Neural cell (in vitro differentiated cells): ENCODE measurements at regions not wholly inside any gene's neighbourhood (a gene's known extent, or its start where the extent isn't known, plus 50 kb on each side); places are given as distances from the start of the nearest gene placed in this dataset.

Experiments
- H2AFZ ChIP-seq: fragments of 200-600, 300-800 bp; sonication (generic), shearing (Covaris generic); 2 replicates; pipeline ENCODE4 v1.6.0; 2014; ENCODE audit warnings: low read depth, mild to moderate bottlenecking, antibody characterized with exemption, low read length, moderate library complexity
- H3F3A ChIP-seq: fragments of 200-600 bp; shearing (Covaris generic); 2 replicates; pipeline ENCODE4 v1.6.1; 2016; ENCODE audit warnings: mild to moderate bottlenecking, moderate library complexity, mixed read lengths, antibody characterized with exemption, low read length; ENCODE audit not compliant: insufficient read depth, poor library complexity, severe bottlenecking
- H3K27ac ChIP-seq: fragments of 200-600, 300-800 bp; sonication (generic), shearing (Covaris generic); 2 replicates; pipeline ENCODE4 v1.5.1; 2014; ENCODE audit warnings: mild to moderate bottlenecking, low read length, moderate library complexity
- H3K27me3 ChIP-seq: fragments of 300-800, 200-600 bp; sonication (generic), shearing (Covaris generic); 2 replicates; pipeline ENCODE4 v1.6.0; 2014; ENCODE audit warnings: mild to moderate bottlenecking, low read depth, low read length, moderate library complexity; ENCODE audit not compliant: insufficient read depth
- H3K36me3 ChIP-seq: fragments of 300-800, 200-600 bp; sonication (generic), shearing (Covaris generic); 2 replicates; pipeline ENCODE4 v1.5.1; 2014; ENCODE audit warnings: mild to moderate bottlenecking, antibody characterized with exemption, low read length, moderate library complexity; ENCODE audit not compliant: insufficient read depth
- H3K4me2 ChIP-seq: fragments of 300-800, 200-600 bp; sonication (generic), shearing (Covaris generic); 2 replicates; pipeline ENCODE4 v1.6.0; 2014; ENCODE audit warnings: mild to moderate bottlenecking, low read length
- H3K4me3 ChIP-seq: fragments of 300-800, 200-600 bp; sonication (generic), shearing (Covaris generic); 2 replicates; pipeline ENCODE4 v1.5.1; 2014; ENCODE audit warnings: mild to moderate bottlenecking, low read length, moderate library complexity
- H3K79me2 ChIP-seq: fragments of 200-600 bp; shearing (Covaris generic); replicated peaks from 2 replicates; pipeline ENCODE4 v1.6.0; 2014; ENCODE audit warnings: mild to moderate bottlenecking, low read length, moderate library complexity; ENCODE audit not compliant: insufficient read depth
- H3K9ac ChIP-seq: fragments of 300-800, 200-600 bp; sonication (generic), shearing (Covaris generic); 2 replicates; pipeline ENCODE4 v1.6.1; 2016; ENCODE audit warnings: mild to moderate bottlenecking, low read length, mixed read lengths
- H3K9me2 ChIP-seq: fragments of 200-600 bp; shearing (Covaris generic); 2 replicates; pipeline ENCODE4 v1.6.1; 2016; ENCODE audit warnings: mild to moderate bottlenecking, low read length, mixed read lengths; ENCODE audit not compliant: insufficient read depth
- H3K9me3 ChIP-seq: fragments of 200-600, 300-800 bp; sonication (generic), shearing (Covaris generic); 2 replicates; pipeline ENCODE4 v1.6.1; 2016; ENCODE audit warnings: mild to moderate bottlenecking, mixed run types, low read length, moderate library complexity, mixed read lengths
- H4K20me1 ChIP-seq: fragments of 200-600 bp; shearing (Covaris generic); 2 replicates; pipeline ENCODE4 v1.6.1; 2016; ENCODE audit warnings: mild to moderate bottlenecking, mixed run types; ENCODE audit not compliant: insufficient read depth
- CTCF ChIP-seq: fragments of 450-650 bp; IDR thresholded peaks from 2 replicates; pipeline ENCODE4 v1.5.1; 2014; ENCODE audit warnings: antibody characterized with exemption, mild to moderate bottlenecking, moderate library complexity; ENCODE audit not compliant: poor library complexity, severe bottlenecking
- EP300 ChIP-seq: fragments of 450-650 bp; conservative IDR thresholded peaks from 2 replicates; pipeline ENCODE4 v1.6.1; 2014; ENCODE audit warnings: antibody characterized with exemption, mild to moderate bottlenecking, moderate library complexity; ENCODE audit not compliant: poor library complexity, severe bottlenecking
- EZH2 ChIP-seq: fragments of 200-600, 300-800 bp; shearing (Covaris generic), sonication (generic); IDR thresholded peaks from 2 replicates; pipeline ENCODE4 v1.6.1; 2014; ENCODE audit warnings: antibody characterized with exemption, low read length, borderline replicate concordance, mild to moderate bottlenecking; ENCODE audit not compliant: insufficient read depth, poor library complexity, severe bottlenecking
- MXI1 ChIP-seq: fragments of 450-650 bp; conservative IDR thresholded peaks from 2 replicates; pipeline ENCODE4 v1.6.1; 2014; ENCODE audit warnings: antibody characterized with exemption, mild to moderate bottlenecking; ENCODE audit not compliant: poor library complexity, severe bottlenecking
- POLR2AphosphoS5 ChIP-seq: IDR thresholded peaks from 2 replicates; pipeline ENCODE4 v1.6.1; 2012
- RAD21 ChIP-seq: fragments of 450-650 bp; conservative IDR thresholded peaks from 2 replicates; pipeline ENCODE4 v1.6.1; 2014; ENCODE audit warnings: antibody characterized with exemption, mild to moderate bottlenecking, moderate library complexity
- REST ChIP-seq: IDR thresholded peaks from 2 replicates; pipeline ENCODE4 v1.6.1; 2012; ENCODE audit warnings: borderline replicate concordance
- SMC3 ChIP-seq: fragments of 450-650 bp; conservative IDR thresholded peaks from 2 replicates; pipeline ENCODE4 v1.6.1; 2014; ENCODE audit warnings: antibody characterized with exemption, mild to moderate bottlenecking, moderate library complexity; ENCODE audit not compliant: poor library complexity
- TAF1 ChIP-seq: IDR thresholded peaks from 2 replicates; pipeline ENCODE4 v1.6.1; 2012; ENCODE audit warnings: low read depth

- Histone ChIP-seq H3K9me2 (no peaks in the 10 kb centered on the region), H3K27me3 (no peaks in the 10 kb centered on the region), H3K27ac (no peak overlapping the region), H3K9ac (no peak overlapping the region), H2AFZ (no peak overlapping the region), H3K79me2 (no peaks in the 10 kb centered on the region), H3K4me2 (no peak overlapping the region), H3F3A (no peaks in the 10 kb centered on the region), H4K20me1 (no peaks in the 10 kb centered on the region), H3K9me3 (no peaks in the 10 kb centered on the region), H3K4me3 (no peak overlapping the region), H3K36me3 (no peaks in the 10 kb centered on the region)
- no peak for TF ChIP-seq MXI1
- TF ChIP-seq RAD21, result no peak
- no peak for TF ChIP-seq EP300
- TF ChIP-seq TAF1, result no peak
- no peak for TF ChIP-seq EZH2
- no peak for TF ChIP-seq REST
- no peak for TF ChIP-seq POLR2AphosphoS5
Measured at GRCh38 chr9:18138656-18139055, 335.3 kb upstream of the ADAMTSL1 start.

GRCh38 chr9:18141681-18142080, 332.3 kb upstream of the ADAMTSL1 start:
- H3K4me2 ChIP-seq, result no peak overlapping the region
- H3K9ac ChIP-seq, result no peak overlapping the region
- no peak for TF ChIP-seq EZH2
- TF ChIP-seq SMC3, result no peak
- H3K9me2 ChIP-seq, result no peaks in the 10 kb centered on the region
- no peaks in the 10 kb centered on the region for H4K20me1 ChIP-seq
- H3K27me3 ChIP-seq, result no peaks in the 10 kb centered on the region
- H3K9me3 ChIP-seq, result no peaks in the 10 kb centered on the region
- H3K4me3 ChIP-seq, result no peak overlapping the region
- H3K27ac ChIP-seq, result no peak overlapping the region
- H3K79me2 ChIP-seq, result no peaks in the 10 kb centered on the region
- H3K36me3 ChIP-seq, result no peaks in the 10 kb centered on the region
- H3F3A ChIP-seq, result no peaks in the 10 kb centered on the region
- no peak overlapping the region for H2AFZ ChIP-seq

- Histone ChIP-seq H2AFZ (no peak overlapping the region), H3K27ac (no peak overlapping the region), H3K9me2 (no peaks in the 10 kb centered on the region), H3K36me3 (no peaks in the 10 kb centered on the region), H3K27me3 (no peaks in the 10 kb centered on the region), H4K20me1 (no peaks in the 10 kb centered on the region), H3F3A (no peaks in the 10 kb centered on the region), H3K9ac (no peak overlapping the region), H3K4me2 (no peak overlapping the region), H3K4me3 (no peak overlapping the region), H3K9me3 (no peaks in the 10 kb centered on the region), H3K79me2 (no peaks in the 10 kb centered on the region)
- TF ChIP-seq TAF1 (no peak), SMC3 (no peak), CTCF (peak; percentile 32), EP300 (no peak)
Measured at GRCh38 chr9:18143073-18143745, 330.7 kb upstream of the ADAMTSL1 start.
